Body of pancreas (tissue), 4 donors: ENCODE measurements at regions not wholly inside any gene's neighbourhood (a gene's known extent, or its start where the extent isn't known, plus 50 kb on each side); places are given as distances from the start of the nearest gene placed in this dataset.

Source experiments
- POLR2A ChIP-seq, 3 donors: fragments of 450-650 bp; IDR thresholded peaks; one replicate each; pipeline ENCODE4 v1.6.1; 2016; ENCODE audit warnings: antibody characterized with exemption in 3 of 3, mild to moderate bottlenecking in 2 of 3
- TF ChIP-seq, protein P1 (sequence below), 7 experiments: fragments of 450-650 bp in 4 of 7; fragments of 200-600 bp in 3 of 7; sonication (generic) in 3 of 7; IDR thresholded peaks; one replicate each; pipeline ENCODE4 v1.5.1; 2016 to 2019; ENCODE audit warnings: antibody characterized with exemption in 7 of 7

DNA sequence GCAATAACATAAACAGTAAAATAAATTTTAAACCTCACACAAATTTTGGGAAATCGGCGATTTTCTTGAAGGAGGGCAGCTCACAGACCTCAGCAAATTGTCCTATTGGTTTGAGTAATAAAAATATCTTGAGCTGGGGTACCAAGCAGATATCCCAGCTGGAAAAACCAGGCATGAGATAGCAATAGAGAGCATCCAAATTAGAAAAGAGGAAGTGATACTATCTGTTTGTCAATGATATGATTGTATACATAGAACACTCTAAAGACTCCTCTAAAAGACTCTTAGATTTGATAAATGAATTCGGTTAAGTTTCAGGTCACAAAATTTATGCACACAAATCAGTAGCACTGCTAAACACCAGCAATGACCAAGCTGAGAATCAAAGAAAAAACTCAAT is 90.5 kb upstream of the ACTRT1 start:
- TF ChIP-seq, protein P1, sequence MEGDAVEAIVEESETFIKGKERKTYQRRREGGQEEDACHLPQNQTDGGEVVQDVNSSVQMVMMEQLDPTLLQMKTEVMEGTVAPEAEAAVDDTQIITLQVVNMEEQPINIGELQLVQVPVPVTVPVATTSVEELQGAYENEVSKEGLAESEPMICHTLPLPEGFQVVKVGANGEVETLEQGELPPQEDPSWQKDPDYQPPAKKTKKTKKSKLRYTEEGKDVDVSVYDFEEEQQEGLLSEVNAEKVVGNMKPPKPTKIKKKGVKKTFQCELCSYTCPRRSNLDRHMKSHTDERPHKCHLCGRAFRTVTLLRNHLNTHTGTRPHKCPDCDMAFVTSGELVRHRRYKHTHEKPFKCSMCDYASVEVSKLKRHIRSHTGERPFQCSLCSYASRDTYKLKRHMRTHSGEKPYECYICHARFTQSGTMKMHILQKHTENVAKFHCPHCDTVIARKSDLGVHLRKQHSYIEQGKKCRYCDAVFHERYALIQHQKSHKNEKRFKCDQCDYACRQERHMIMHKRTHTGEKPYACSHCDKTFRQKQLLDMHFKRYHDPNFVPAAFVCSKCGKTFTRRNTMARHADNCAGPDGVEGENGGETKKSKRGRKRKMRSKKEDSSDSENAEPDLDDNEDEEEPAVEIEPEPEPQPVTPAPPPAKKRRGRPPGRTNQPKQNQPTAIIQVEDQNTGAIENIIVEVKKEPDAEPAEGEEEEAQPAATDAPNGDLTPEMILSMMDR (IDR thresholded peaks at IDR 0.05) = no peak
- no peak for TF ChIP-seq POLR2A (IDR thresholded peaks at IDR 0.05)
